ENCODE measurements at regions not wholly inside any gene's neighbourhood (a gene's known extent, or its start where the extent isn't known, plus 50 kb on each side); places are given as distances from the start of the nearest gene placed in this dataset.

GRCh38 chr1:164356511-164356910 lies 202.5 kb upstream of the PBX1 start:
- Histone ChIP-seq H3K4me1 (ENCODE audit: insufficient read depth, low read length) (no peaks in the 10 kb centered on the region), H3K27me3 (ENCODE audit: control insufficient read depth in 1 of 2, insufficient read depth in 2 of 2, low read length in 2 of 2) (no peaks in the 10 kb centered on the region), H3K9me3 (ENCODE audit: control insufficient read depth in 1 of 2, insufficient read depth in 1 of 2, low read length in 2 of 2) (peaks cover 0 to 5% of the 10 kb centered on the region in 2 experiments), H3K27ac (ENCODE audit: low read depth in 1 of 2, low read length in 2 of 2) (no peak overlapping the region), H3K4me3 (ENCODE audit: low read length) (no peak overlapping the region), H3K36me3 (ENCODE audit: insufficient read depth, low read length) (no peaks in the 10 kb centered on the region)
- Mint-ChIP-seq H3K4me3 (no peak overlapping the region), H3K27me3 (no peaks in the 10 kb centered on the region), H3K9me3 (peaks cover 3% of the 10 kb centered on the region), H3K4me1 (ENCODE audit: low read depth) (no peaks in the 10 kb centered on the region), H3K27ac (no peak overlapping the region), H3K36me3 (ENCODE audit: low read depth) (no peaks in the 10 kb centered on the region)
- intact Hi-C loops (cut with DNase I, micrococcal nuclease), result no loop called here
- DNase-seq (no peak), ATAC-seq (ENCODE audit: poor library complexity) (no peak)
- POLR2A ChIA-PET, result no interaction called here
- no peak for TF ChIP-seq CTCF (IDR thresholded peaks at IDR 0.05)
- CTCF ChIA-PET, result no interaction called here

GRCh38 chr1:164360265-164360664 lies 198.7 kb upstream of the PBX1 start:
- H3K4me3 ChIP-seq (ENCODE audit: low read length), result no peak overlapping the region
- no peaks in the 10 kb centered on the region for H3K27me3 ChIP-seq (ENCODE audit: control insufficient read depth in 1 of 2, insufficient read depth in 2 of 2, low read length in 2 of 2)
- DNase-seq (no peak), ATAC-seq (ENCODE audit: poor library complexity) (no peak)
- no peak overlapping the region for H3K27ac Mint-ChIP-seq
- POLR2A ChIA-PET, result no interaction called here
- CTCF ChIA-PET, result no interaction called here
- intact Hi-C loops (cut with DNase I, micrococcal nuclease), result no loop called here
- H3K36me3 Mint-ChIP-seq (ENCODE audit: low read depth), result no peaks in the 10 kb centered on the region
- H3K27ac ChIP-seq (ENCODE audit: low read depth in 1 of 2, low read length in 2 of 2), result no peak overlapping the region
- H3K4me1 Mint-ChIP-seq (ENCODE audit: low read depth), result no peaks in the 10 kb centered on the region
- no peak for TF ChIP-seq CTCF (IDR thresholded peaks at IDR 0.05)
- H3K4me3 Mint-ChIP-seq, result no peak overlapping the region
- peaks cover 4 to 7% of the 10 kb centered on the region in 2 experiments for H3K9me3 ChIP-seq (ENCODE audit: control insufficient read depth in 1 of 2, insufficient read depth in 1 of 2, low read length in 2 of 2)
- H3K9me3 Mint-ChIP-seq, result peaks cover 9% of the 10 kb centered on the region
- no peaks in the 10 kb centered on the region for H3K27me3 Mint-ChIP-seq
- H3K36me3 ChIP-seq (ENCODE audit: insufficient read depth, low read length), result no peaks in the 10 kb centered on the region
- no peaks in the 10 kb centered on the region for H3K4me1 ChIP-seq (ENCODE audit: insufficient read depth, low read length)

- POLR2A ChIA-PET, result no interaction called here
- CTCF ChIA-PET, result no interaction called here
- Mint-ChIP-seq H3K27ac (no peak overlapping the region), H3K4me3 (no peak overlapping the region), H3K36me3 (ENCODE audit: low read depth) (no peaks in the 10 kb centered on the region), H3K9me3 (peaks cover 13% of the 10 kb centered on the region), H3K27me3 (no peaks in the 10 kb centered on the region), H3K4me1 (ENCODE audit: low read depth) (no peaks in the 10 kb centered on the region)
- H3K27me3 ChIP-seq (ENCODE audit: control insufficient read depth in 1 of 2, insufficient read depth in 2 of 2, low read length in 2 of 2), result no peaks in the 10 kb centered on the region
- no peak for DNase-seq
- no peak for ATAC-seq (ENCODE audit: poor library complexity)
- no peaks in the 10 kb centered on the region for H3K4me1 ChIP-seq (ENCODE audit: insufficient read depth, low read length)
- no peak for TF ChIP-seq CTCF (IDR thresholded peaks at IDR 0.05)
- no peak overlapping the region for H3K27ac ChIP-seq (ENCODE audit: low read depth in 1 of 2, low read length in 2 of 2)
- H3K9me3 ChIP-seq (ENCODE audit: control insufficient read depth in 1 of 2, insufficient read depth in 1 of 2, low read length in 2 of 2), result peaks cover 9 to 13% of the 10 kb centered on the region in 2 experiments
- intact Hi-C loops (cut with DNase I, micrococcal nuclease), result no loop called here
- H3K36me3 ChIP-seq (ENCODE audit: insufficient read depth, low read length), result no peaks in the 10 kb centered on the region
- no peak overlapping the region for H3K4me3 ChIP-seq (ENCODE audit: low read length)
These were observed 197.1 kb upstream of the PBX1 start for GRCh38 chr1:164361927-164362326.
